ENCODE measurements at regions not wholly inside any gene's neighbourhood (a gene's known extent, or its start where the extent isn't known, plus 50 kb on each side); places are given as distances from the start of the nearest gene placed in this dataset.

GRCh38 chr5:5799826-5800225 lies 377.3 kb downstream of the ICE1 start:
- TF ChIP-seq POLR2AphosphoS5 (IDR thresholded peaks at IDR 0.05; ENCODE audit: low read depth) = no peak
- TF ChIP-seq SPI1 (IDR thresholded peaks at IDR 0.05; ENCODE audit: borderline replicate concordance, low read depth) = no peak

All from HL-60 (cell line).